ENCODE measurements at regions not wholly inside any gene's neighbourhood (a gene's known extent, or its start where the extent isn't known, plus 50 kb on each side); places are given as distances from the start of the nearest gene placed in this dataset.
"Not testable (repeated sequence)": the region's sequence is repeated elsewhere in the genome, so short reads cannot be mapped to it uniquely, and the experiment has no call there.

DNA sequence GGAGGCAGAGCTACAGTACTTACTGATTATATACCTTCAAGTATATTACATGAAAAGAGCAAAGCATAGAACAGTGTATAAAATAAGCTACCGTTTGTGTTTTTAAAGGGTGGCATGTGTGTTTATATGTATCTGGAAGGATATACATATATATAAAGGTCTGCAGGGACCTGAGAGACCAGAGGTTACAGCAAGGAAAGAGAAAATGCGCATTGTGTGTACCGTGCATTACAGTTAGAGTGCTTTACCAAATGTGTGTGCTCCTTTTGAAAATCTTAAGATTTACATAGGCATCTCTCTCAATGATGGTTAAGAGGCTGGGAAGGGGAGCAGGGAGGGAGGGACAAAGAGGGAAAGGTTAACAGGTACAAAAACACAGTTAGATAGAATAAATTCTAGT is 55.8 kb upstream of the FAM25C start:
- TF ChIP-seq, protein P1, sequence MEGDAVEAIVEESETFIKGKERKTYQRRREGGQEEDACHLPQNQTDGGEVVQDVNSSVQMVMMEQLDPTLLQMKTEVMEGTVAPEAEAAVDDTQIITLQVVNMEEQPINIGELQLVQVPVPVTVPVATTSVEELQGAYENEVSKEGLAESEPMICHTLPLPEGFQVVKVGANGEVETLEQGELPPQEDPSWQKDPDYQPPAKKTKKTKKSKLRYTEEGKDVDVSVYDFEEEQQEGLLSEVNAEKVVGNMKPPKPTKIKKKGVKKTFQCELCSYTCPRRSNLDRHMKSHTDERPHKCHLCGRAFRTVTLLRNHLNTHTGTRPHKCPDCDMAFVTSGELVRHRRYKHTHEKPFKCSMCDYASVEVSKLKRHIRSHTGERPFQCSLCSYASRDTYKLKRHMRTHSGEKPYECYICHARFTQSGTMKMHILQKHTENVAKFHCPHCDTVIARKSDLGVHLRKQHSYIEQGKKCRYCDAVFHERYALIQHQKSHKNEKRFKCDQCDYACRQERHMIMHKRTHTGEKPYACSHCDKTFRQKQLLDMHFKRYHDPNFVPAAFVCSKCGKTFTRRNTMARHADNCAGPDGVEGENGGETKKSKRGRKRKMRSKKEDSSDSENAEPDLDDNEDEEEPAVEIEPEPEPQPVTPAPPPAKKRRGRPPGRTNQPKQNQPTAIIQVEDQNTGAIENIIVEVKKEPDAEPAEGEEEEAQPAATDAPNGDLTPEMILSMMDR (conservative IDR thresholded peaks at IDR 0.05; ENCODE audit: low read length): not testable (repeated sequence)
- TF ChIP-seq EZH2phosphoT487 (IDR thresholded peaks at IDR 0.05; ENCODE audit: borderline replicate concordance): not testable (repeated sequence)

All from Loucy (cell line).